ENCODE measurements at regions not wholly inside any gene's neighbourhood (a gene's known extent, or its start where the extent isn't known, plus 50 kb on each side); places are given as distances from the start of the nearest gene placed in this dataset.

DNA sequence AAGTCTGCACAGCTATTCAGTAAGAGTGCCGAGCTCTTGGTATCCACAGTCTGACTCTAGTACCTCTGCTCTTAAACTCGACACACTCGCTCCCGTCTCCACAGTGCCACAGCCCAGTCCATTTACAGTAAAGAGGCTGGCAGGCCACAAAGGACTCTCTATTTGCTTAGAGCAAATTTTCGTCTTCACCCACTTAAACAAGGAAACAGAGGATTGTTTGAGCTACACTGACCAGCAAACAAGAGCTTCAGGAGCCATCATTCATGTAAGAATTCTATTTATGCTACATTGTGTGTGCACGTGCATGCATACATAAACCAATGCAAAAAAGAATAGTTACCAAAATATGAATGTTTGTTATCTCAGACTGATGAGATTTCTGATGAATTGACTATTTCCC lies 290.2 kb downstream of the USP46 start:
- TF ChIP-seq, protein P1, sequence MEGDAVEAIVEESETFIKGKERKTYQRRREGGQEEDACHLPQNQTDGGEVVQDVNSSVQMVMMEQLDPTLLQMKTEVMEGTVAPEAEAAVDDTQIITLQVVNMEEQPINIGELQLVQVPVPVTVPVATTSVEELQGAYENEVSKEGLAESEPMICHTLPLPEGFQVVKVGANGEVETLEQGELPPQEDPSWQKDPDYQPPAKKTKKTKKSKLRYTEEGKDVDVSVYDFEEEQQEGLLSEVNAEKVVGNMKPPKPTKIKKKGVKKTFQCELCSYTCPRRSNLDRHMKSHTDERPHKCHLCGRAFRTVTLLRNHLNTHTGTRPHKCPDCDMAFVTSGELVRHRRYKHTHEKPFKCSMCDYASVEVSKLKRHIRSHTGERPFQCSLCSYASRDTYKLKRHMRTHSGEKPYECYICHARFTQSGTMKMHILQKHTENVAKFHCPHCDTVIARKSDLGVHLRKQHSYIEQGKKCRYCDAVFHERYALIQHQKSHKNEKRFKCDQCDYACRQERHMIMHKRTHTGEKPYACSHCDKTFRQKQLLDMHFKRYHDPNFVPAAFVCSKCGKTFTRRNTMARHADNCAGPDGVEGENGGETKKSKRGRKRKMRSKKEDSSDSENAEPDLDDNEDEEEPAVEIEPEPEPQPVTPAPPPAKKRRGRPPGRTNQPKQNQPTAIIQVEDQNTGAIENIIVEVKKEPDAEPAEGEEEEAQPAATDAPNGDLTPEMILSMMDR (IDR thresholded peaks at IDR 0.05 in 4 of 5, conservative IDR thresholded peaks at IDR 0.05 in 1 of 5): no peak
- TF ChIP-seq POLR2A (IDR thresholded peaks at IDR 0.05): no peak
